Ureter (tissue), 1 donor: ENCODE measurements at regions not wholly inside any gene's neighbourhood (a gene's known extent, or its start where the extent isn't known, plus 50 kb on each side); places are given as distances from the start of the nearest gene placed in this dataset.
A peak's percentile ranks its signal among the peaks of the same experiment; 100 is the strongest.

Experiments used
- DNase-seq: peaks from one replicate; pipeline ENCODE4 v3.0.0-alpha.2; 2020; ENCODE audit warnings: low spot score
- donor health status: DM: yes; HTN: yes; CAD: no.

DNA sequence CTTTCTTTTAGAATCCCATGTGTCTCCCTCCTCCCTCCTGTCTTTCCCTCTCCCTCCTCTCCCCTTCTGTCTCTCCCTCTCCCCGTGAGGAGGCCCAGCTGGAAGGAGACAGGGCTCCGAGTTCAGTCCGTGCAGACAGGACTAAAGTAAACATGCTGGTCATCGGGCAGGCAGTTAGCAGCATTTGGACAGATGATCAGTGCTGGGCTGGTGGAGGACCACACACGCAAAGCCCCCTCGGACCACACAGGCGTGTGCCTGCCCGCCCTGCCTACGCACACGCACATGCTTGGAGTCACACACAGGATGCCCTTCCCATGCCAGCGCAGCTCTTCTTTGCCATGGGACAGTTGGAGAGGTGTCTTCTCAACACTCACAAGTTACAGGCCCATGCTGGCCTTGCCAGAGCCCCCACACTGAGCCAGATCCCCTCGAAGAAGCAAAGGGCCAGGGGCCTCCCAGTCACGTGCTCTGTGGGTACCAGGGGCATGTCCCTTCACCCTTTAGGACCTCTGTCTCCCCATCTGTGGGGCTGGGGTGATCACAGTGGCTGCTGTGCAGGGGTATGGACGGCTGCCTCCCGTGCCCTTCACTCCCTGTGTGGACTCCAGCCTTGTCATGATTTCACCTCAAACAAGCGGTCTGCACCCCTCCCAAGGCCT lies 215.7 kb upstream of the FOXF1 start:
- DNase-seq, result peak; percentile 71

DNA sequence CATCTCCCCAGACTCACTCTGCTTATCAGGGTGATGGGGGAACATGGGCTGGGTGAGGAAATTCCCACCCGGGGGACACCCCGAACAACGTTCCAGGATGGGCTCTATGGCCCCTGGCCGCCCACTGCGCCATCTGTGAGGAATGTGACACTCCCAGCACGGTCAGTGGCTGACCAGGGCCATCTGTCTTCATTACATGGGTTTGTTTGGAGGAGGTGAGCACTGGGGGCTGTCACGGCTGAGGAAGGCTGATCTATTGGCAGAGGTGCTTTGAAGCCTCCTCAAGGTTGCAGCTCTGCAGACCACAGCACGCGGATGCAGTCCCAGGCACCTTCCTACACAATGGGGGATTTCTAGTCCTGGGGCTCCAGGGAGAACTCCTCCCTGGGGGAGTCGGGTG lies 214.1 kb upstream of the FOXF1 start:
- DNase-seq, result no peak

DNA sequence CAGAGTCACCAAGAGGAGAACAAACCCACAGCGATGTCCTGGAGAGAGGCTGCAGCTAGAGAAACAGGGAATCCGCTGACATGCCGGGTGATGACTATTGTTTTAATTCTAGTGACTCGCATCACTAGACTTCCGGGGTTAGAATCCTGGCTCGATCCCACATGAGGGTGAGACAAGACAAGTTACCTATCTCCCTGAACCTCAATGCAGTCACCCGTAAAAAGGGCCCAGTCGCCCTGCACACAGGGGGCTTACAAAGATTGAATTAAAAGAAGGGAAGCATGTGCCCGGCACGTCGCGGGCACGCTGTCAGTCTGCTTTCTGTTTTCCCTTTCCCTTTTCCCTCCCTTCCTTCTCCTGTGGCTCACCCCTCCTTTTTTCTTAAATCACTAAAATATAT lies 212.9 kb upstream of the FOXF1 start:
- no peak for DNase-seq

DNA sequence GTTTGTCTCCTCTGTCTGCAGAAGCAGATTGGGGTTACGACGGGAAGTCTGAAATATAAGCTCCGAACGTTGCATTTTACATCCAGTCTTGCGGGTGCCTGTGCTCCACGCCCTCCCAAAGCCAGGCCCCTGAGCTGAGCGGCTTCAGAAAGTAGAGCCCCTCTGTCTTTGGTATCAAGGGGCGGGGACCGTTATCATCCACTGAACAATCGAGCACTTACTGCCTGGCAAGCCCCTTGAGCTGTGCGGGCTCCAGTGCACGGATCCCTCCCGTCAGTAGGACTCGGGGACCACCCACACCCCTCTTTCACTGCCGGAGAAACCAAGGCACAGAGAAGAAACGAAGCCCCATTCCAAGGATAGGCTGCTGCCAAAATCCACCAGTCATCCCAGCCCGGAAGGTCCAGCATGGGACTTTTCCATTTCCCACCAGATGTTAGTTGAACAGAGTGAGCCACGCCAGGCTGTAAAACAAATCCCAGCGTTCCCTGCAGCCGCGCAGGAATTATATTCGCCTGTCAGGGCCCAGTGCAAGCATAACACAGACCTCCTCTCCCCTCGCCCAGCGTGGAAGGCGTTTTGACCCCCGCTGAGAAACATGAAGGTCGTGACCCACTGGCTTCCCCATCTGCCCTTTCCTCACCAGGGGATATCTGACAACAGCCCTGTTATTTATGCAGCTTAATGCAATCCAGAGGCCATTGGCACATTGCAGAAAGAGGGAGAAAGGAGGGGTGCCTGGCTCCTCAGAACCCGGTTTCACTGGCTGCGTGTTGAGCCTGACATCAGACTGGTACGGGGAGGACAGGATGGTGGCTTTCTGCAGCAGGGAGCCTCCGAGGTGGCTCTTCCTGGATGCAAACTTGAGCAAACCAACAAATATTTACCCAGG lies 212.2 kb upstream of the FOXF1 start:
- no peak for DNase-seq

DNA sequence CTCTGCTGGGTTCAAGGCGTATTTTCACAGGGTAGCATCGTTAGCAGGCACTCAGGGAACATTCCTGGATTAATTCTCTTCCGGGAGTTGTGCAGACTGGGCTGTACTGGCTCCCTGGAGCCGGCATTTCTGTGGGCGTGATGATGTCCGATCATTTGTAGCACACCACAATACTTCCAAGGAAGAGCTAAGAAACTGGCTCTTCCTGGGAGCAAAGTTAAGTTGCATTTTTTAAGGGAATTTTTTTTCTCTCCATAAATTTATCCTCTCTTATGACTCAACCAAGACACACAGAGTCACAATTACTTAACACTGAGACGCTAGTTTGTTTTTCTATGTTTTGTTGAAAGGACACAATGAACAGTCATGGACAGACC lies 211.6 kb upstream of the FOXF1 start:
- no peak for DNase-seq

GRCh38 chr16:86299882-86300610 lies 210.3 kb upstream of the FOXF1 start:
- peak; percentile 15 for DNase-seq

- peak; percentile 37 for DNase-seq
Observed at GRCh38 chr16:86300746-86301481, 209.4 kb upstream of the FOXF1 start.

DNA sequence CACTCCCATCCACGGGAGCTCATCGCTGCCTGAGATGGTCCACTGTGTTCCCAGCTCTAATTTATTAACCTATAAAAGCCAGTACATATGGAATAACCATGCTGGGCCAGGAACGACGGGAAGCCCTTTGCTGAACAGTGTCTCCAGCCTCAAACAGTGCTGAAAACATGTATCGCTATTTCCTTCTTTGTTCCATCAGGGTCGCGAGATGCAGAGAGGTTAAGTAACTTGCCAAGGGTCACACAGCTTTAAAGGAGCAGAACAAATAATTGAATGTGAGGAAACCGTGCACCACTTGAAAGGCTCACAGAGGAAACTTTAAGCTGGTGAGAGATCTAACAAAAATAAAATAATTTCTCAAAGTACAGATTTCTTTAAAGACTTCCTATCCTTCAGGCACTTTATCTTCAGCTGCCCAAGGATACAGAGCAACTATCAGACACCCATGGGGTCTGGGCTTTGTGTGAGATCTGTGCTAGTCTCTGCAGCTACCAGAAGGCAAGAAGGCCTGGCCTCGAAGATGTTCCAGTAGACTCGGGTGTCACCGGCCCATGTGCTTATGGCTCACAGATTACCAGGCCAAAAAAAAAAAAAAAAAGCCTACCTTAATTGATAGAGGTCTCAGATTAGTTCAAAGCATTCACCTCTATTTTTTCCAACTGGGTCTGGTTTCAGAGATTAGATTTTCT lies 207.8 kb upstream of the FOXF1 start:
- peak; percentile 19 for DNase-seq

DNA sequence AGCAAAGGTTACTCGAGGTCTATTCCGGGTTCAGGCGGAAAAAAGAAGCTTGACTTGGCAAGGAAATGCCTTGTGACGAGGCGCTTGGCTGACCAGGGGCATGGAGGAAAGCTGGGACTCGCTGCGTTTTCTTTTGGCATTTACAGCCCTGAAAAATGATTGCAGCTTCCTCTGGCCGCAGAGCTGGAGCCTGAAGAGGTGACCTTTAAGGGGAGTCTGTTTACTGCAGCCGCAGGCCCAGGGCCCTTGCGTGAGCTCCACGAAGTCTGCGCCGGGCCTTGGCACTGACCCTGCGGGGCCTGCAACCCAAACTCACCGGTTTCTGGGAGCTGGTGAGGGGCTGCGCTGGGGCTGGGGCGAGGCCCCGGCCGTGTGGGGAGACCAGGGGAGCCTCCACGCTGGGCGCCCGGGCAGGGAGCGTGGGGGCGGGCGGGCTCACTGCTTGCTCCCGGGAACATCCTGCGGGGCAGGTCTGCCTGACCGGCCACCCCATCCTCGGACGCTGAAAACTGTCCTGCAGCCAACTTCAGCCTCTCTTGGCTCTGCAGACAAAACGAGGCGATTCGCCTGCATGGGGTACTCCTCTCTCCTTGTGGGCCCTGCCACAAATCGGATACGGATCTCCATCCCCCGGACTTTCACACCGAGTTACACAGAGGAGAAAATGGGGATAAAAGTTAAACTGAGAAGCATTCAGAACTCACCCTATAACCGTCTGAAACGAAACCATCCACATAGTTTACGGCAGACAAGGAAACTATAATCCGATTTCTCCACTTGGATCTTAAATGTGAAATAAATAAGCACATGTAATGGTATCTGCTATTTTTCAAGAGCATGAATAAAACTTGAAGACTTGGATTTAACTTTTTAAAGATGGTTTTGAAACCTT lies 206.3 kb upstream of the FOXF1 start:
- peak; percentile 83 for DNase-seq

DNA sequence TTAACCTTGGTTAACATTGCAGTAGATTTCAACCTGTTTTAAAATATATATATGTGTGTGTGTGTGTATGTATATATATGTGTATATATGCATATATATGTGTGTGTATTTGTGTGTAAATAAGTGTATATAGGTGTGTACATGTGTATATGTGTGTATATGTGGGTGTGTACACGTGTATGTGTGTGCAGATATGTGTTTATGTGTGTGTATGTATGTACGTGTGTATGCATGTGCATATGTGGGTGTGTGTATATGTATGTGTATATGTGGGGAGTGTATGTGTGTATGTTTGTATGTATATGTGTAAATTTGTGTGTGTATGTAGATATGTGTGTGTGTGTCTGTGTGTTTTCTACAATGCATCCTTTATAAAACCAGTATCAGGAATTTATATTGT lies 205.5 kb upstream of the FOXF1 start:
- DNase-seq, result no peak

DNA sequence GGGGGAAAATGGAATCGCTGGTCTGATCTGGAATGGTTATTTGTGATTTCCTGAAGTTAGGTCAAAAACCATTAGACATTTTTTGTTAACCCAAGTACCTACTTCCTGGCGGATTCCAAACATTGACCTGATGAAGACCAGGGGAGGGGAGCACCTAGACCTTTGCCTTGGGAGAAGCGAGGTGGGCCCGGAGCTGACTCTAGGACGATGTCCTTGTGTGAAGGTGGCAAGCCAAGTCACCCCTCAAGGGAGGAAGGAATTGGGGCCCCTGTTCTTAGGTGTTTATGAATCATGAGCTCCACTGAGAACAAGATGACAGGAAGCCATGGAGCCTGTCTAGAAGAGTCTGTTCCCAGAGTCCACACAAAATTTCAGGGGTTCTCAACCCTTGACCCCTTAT lies 204.9 kb upstream of the FOXF1 start:
- no peak for DNase-seq

DNA sequence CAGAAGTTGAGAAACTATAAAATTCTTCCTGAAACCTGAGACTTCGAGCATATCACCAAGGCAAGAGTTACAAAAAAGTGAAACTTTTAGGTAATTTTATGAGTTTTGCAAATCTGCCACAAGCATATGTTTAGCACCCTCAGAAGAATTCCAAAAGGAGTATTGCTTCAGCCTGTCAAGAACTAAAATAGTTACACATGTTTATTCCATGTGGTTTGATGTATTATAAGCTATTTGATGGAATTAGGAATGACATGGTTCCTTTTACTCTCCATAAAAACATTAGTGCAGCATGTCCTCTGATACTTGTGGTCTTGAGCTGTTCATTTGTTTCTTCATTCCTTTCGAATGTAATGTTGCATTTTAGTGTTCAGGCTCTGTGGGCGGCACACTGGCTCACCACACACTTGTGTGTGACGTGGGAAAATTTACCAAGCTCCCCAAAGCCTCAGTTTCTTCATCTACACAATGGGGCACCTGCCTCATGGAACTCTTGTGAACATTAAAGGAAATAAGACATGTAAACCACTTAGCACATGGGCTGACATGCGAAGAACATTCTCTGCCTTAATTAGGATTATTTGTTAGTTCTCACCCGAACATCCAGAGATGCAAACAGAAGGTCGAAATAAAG lies 204.2 kb upstream of the FOXF1 start:
- DNase-seq, result no peak

DNA sequence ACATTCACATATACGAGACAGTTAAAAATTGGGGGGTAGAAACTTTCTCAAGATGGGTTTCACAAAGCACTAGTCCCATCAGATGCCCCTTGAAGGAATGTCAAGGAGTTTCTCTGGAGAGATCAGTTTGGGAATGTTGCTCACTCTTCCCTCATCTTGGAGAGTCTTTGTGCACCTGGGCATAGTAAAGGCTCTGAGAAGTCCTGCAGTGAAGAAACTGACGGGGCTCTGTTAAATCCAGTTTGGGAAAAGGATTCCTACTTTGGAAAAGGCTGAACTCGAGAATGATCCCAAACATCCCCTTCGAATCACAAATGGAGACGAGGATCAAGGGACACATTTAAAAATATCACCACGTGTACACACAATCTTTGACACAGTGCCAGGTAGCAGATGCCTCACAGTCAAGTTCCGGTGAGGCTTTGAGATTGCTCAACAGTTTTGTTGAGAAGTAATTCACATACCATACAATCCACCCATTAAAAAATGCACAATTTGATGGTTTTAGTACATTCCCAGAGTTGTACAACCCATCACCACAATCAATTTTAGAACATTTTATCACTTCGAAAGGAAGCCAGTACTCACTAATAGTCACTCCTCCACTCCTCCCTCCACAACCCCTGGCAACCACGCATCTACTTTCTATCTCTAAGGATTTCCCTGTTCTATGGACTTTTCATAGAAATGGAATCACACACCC lies 203.4 kb upstream of the FOXF1 start:
- DNase-seq, result no peak

- DNase-seq, result no peak
Observed at GRCh38 chr16:86307514-86307903, 202.8 kb upstream of the FOXF1 start.

DNA sequence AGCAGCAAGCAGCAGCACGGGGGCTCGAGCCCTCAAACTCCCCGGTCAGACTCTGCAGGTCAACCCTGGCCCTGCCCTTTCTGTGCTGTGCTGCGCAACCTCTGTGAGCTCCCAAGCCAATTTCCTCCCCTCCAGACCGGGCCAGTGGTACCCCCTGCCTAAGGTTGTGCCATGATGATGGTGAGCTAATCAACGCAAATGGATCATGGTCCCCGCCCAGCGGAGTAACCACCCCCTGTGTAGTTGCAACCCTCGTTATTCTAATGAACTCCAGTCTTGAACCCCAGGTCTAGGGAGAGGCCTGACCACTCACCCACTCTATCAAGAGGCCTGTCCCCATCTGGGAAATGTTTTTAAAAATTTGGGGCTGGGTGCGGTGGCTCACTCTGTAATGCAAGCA lies 201.8 kb upstream of the FOXF1 start:
- DNase-seq, result no peak

- DNase-seq, result no peak
Observed at GRCh38 chr16:86313631-86314030, 196.7 kb upstream of the FOXF1 start.

DNA sequence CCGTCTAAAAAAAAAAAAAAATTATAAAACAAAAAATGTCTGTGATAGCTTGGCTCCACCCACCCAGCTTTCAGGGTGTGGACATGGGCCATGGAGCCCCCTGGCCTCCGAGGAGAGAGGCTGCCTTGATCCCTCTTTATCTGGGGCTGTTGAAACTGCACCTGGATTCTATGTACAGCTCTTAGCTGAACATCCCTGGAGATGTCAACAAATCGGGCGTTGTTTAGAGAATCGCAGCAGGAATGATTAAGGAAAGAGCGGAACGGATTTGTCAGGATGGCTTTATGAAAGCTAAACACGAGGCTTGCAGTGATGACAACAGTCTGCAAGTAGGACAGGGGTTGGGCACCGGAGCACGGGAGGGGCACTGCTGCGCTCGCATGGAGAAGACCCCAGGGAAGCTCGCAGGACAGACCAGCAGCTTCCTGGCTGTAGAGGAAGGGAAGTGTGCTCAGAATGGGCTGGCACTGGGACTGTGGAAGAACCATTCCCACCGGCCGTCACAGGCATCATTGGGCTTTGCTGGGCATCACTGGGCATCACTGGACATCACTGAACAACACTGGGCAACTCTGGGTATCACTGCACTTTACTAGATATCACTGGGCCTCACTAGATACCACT lies 195.8 kb upstream of the FOXF1 start:
- DNase-seq, result no peak

DNA sequence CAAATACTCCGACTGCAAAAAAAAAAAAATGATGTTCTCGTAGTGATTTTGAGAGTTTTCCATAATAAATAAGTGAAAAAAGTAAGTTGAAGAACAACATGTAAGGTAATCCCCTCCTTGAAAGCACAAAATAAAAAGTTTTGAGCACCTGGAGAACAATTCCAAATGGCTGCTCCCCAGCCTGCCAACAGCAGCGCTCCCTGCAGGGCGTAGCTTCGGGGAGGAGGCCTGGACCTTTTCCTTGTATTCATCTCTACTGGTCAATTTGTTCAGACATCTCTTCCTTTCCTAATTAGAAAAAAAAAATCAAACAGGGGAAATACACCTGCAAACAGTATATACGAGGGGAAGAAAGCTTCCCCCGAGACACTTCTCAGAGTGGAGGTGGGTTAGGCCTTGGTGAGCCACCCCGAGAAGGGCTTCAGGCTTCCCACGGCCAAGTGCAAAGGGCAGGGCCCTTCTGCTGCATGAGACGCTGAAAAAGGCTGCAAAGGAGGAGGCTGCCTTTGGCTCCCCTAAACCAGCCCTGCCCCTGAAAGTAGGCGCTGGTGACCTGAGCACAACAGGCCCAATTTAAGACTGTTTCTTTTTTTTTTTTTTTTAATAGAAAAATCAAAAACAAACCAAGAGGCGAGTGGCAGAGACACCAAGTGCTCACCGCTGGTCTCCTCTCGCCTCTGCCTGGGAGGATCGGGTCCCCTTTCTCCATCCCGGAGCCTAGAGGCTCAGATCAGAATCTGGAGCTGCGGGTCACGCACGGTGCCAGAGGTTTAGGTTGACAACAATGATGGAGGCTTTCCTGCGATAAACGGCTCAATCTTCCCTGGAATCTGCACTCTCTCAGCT lies 193.1 kb upstream of the FOXF1 start:
- DNase-seq, result no peak
